Panc1 (cell line): ENCODE measurements at regions not wholly inside any gene's neighbourhood (a gene's known extent, or its start where the extent isn't known, plus 50 kb on each side); places are given as distances from the start of the nearest gene placed in this dataset.

ENCODE experiments used
- ATAC-seq: fragments of 200-7000 bp; cut with Tn5 transposase; 2 replicates; pipeline ENCODE4 v1.9.1; 2020; ENCODE audit warnings: mild to moderate bottlenecking, moderate library complexity
- BruUV-seq: library from RNA; stranded (reverse); fragments of 400-500 nt; replicated peaks from 2 replicates; lab custom pipeline; 2021; lab: Mats Ljungman, UMichigan
- CTCF ChIA-PET: fragments of 300-600 bp; sonication (Branson Sonifier 250); formaldehyde crosslinking; loops from one replicate; lab custom pipeline; 2022; ENCODE audit warnings: antibody characterized with exemption; lab: Charles Lee
- POLR2A ChIA-PET: fragments of 300-600 bp; sonication (Branson Sonifier 250); formaldehyde crosslinking; loops from one replicate; lab custom pipeline; 2022; ENCODE audit warnings: antibody characterized with exemption; lab: Charles Lee
- DNase-seq: peaks from one replicate; pipeline ENCODE4 v3.0.0-alpha.2; 2010; ENCODE audit warnings: low read depth, low spot score
- H3K27ac ChIP-seq: 2 replicates; pipeline ENCODE4 v1.5.1; 2011; ENCODE audit warnings: mild to moderate bottlenecking, low read length, inconsistent platforms
- H3K27me3 ChIP-seq: fragments of 200-500 bp; sonication (Bioruptor generic); 2 replicates; pipeline ENCODE4 v1.6.0; 2014; ENCODE audit warnings: low read length, inconsistent platforms; ENCODE audit not compliant: control insufficient read depth, insufficient read depth
- H3K36me3 ChIP-seq: fragments of 200-500 bp; sonication (Bioruptor generic); 2 replicates; pipeline ENCODE4 v1.5.1; 2014; ENCODE audit warnings: inconsistent platforms, mild to moderate bottlenecking, low read length, moderate library complexity; ENCODE audit not compliant: control insufficient read depth, insufficient read depth
- H3K4me1 ChIP-seq: 2 replicates; pipeline ENCODE4 v1.5.1; 2011; ENCODE audit warnings: inconsistent platforms, mild to moderate bottlenecking, low read length, moderate library complexity; ENCODE audit not compliant: control insufficient read depth, insufficient read depth
- H3K4me3 ChIP-seq, 2 experiments: 2 replicates each; pipeline ENCODE4 v1.5.1; 2011 to 2012; ENCODE audit warnings: low read depth in 2 of 2, low read length in 2 of 2, mild to moderate bottlenecking in 2 of 2, inconsistent platforms in 1 of 2, moderate library complexity in 1 of 2
- H3K9me3 ChIP-seq: fragments of 200-500 bp; sonication (Bioruptor generic); 2 replicates; pipeline ENCODE4 v1.5.1; 2014; ENCODE audit warnings: low read depth, mild to moderate bottlenecking, inconsistent platforms, low read length, moderate library complexity; ENCODE audit not compliant: control insufficient read depth, insufficient read depth
- POLR2AphosphoS5 ChIP-seq: IDR thresholded peaks from 2 replicates; pipeline ENCODE4 v1.6.1; 2012; ENCODE audit warnings: mild to moderate bottlenecking, low read depth, low read length, moderate library complexity
- SIN3A ChIP-seq: IDR thresholded peaks from 2 replicates; pipeline ENCODE4 v1.6.1; 2012; ENCODE audit warnings: low read depth, mild to moderate bottlenecking, low read length, moderate library complexity, borderline replicate concordance; ENCODE audit not compliant: insufficient read depth
- TCF7L2 ChIP-seq: IDR thresholded peaks from 2 replicates; pipeline ENCODE4 v1.6.1; 2011; ENCODE audit warnings: mild to moderate bottlenecking, low read depth, low read length, inconsistent platforms
- in situ Hi-C: cut with HindIII; loops from 2 replicates; pipeline ENCODE4 v1.10.0; 2016; ENCODE audit warnings: low sequenced_read_pairs, low pct_unique_long_range_greater_than_20kb
- intact Hi-C: fragments of 100-400 bp; cut with micrococcal nuclease; formaldehyde crosslinking; loops from one replicate; pipeline ENCODE4 v1.10.0; 2022; ENCODE audit not compliant: unreplicated experiment
- TF ChIP-seq, protein P1 (sequence below), 2 experiments: IDR thresholded peaks; 2 replicates each; pipeline ENCODE4 v1.6.1; 2011 to 2012; ENCODE audit warnings: low read depth in 2 of 2, control low read depth in 1 of 2, low read length in 1 of 2, mild to moderate bottlenecking in 1 of 2, moderate library complexity in 1 of 2; ENCODE audit not compliant: insufficient read depth in 1 of 2
- TF ChIP-seq, protein P2 (sequence below): fragments of 450-650 bp; IDR thresholded peaks from 2 replicates; pipeline ENCODE4 v1.5.1; 2017; ENCODE audit warnings: mild to moderate bottlenecking

DNA sequence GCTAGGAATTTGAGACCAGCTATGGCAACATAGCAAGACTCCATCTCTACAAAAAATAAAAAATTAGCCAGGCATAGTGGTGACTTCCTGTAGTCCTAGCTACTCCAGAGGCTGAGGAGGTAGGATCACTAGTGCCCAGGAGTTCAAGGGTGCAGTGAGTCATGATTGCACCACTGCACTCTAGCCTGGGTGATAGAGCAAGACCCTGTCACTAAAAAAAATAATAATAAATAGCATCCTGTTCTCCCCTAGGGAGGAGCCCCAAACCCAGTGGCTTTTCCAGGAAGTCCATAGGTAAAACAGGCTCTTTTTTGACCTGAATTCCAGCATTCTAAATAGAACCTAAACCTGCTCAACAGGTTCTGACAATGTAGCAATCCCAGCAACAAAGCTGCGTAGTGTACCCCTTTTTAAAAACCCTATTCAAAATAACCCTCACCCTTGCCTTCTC lies 192.0 kb downstream of the ALDH8A1 start:
- ChIA-PET CTCF (no interaction called here), POLR2A (no interaction called here)
- DNase-seq (no peak), ATAC-seq (no peak)
- Histone ChIP-seq H3K27me3 (no peaks in the 10 kb centered on the region), H3K4me3 (no peak overlapping the region), H3K9me3 (no peaks in the 10 kb centered on the region), H3K4me1 (no peaks in the 10 kb centered on the region), H3K36me3 (no peaks in the 10 kb centered on the region), H3K27ac (no peak overlapping the region)
- intact Hi-C loops = no loop called here
- in situ Hi-C loops = no loop called here
- no TSS peak for BruUV-seq
- TF ChIP-seq TCF7L2 (no peak), SIN3A (no peak), POLR2AphosphoS5 (no peak)
- TF ChIP-seq, protein P1, sequence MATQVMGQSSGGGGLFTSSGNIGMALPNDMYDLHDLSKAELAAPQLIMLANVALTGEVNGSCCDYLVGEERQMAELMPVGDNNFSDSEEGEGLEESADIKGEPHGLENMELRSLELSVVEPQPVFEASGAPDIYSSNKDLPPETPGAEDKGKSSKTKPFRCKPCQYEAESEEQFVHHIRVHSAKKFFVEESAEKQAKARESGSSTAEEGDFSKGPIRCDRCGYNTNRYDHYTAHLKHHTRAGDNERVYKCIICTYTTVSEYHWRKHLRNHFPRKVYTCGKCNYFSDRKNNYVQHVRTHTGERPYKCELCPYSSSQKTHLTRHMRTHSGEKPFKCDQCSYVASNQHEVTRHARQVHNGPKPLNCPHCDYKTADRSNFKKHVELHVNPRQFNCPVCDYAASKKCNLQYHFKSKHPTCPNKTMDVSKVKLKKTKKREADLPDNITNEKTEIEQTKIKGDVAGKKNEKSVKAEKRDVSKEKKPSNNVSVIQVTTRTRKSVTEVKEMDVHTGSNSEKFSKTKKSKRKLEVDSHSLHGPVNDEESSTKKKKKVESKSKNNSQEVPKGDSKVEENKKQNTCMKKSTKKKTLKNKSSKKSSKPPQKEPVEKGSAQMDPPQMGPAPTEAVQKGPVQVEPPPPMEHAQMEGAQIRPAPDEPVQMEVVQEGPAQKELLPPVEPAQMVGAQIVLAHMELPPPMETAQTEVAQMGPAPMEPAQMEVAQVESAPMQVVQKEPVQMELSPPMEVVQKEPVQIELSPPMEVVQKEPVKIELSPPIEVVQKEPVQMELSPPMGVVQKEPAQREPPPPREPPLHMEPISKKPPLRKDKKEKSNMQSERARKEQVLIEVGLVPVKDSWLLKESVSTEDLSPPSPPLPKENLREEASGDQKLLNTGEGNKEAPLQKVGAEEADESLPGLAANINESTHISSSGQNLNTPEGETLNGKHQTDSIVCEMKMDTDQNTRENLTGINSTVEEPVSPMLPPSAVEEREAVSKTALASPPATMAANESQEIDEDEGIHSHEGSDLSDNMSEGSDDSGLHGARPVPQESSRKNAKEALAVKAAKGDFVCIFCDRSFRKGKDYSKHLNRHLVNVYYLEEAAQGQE (IDR thresholded peaks at IDR 0.05; ENCODE audit: insufficient read depth in 1 of 2, low read depth in 2 of 2, low read length in 1 of 2) = no peak
- TF ChIP-seq, protein P2, sequence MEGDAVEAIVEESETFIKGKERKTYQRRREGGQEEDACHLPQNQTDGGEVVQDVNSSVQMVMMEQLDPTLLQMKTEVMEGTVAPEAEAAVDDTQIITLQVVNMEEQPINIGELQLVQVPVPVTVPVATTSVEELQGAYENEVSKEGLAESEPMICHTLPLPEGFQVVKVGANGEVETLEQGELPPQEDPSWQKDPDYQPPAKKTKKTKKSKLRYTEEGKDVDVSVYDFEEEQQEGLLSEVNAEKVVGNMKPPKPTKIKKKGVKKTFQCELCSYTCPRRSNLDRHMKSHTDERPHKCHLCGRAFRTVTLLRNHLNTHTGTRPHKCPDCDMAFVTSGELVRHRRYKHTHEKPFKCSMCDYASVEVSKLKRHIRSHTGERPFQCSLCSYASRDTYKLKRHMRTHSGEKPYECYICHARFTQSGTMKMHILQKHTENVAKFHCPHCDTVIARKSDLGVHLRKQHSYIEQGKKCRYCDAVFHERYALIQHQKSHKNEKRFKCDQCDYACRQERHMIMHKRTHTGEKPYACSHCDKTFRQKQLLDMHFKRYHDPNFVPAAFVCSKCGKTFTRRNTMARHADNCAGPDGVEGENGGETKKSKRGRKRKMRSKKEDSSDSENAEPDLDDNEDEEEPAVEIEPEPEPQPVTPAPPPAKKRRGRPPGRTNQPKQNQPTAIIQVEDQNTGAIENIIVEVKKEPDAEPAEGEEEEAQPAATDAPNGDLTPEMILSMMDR = no peak

DNA sequence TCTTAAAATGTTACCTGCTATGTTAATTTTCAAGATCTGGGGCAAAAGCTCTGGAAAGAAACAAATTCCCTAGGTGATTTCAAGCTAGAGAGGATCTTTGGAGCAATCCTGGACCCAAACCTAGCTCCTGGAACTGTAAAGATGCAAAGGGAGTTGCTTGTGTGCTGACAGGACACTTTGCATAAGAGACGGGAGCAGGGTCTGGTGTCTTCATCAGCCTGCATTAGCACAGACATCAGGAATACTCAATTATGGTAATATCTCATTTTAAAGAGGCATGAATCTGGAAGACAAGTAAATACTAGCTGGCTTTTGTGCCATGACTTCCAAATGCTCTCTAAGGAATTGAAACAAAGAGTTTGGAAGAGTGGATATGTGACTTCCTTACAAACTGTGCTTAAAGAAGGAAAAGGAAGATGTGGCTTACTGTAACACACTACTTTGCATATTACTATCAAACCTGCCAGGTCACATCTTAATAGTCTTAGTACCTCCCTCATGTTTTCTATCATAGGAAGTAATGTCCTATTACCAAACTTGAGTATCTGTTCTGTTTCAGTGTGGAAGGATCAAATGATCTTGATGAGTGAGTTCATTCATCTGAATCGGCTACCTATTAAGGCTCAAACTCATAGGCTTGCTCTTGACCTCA lies 193.4 kb downstream of the ALDH8A1 start:
- POLR2A ChIA-PET = interaction anchor here (0.7 kb wide), 1 partner anchor 66 kb away, joined by 4 read pairs; no protein-coding TSS in a partner anchor
- intact Hi-C loops = no loop called here
- BruUV-seq = no TSS peak

More for the DNA sequence above, 193.4 kb downstream of the ALDH8A1 start:
- no peak overlapping the region for H3K27ac ChIP-seq
- no peak overlapping the region for H3K4me3 ChIP-seq
- TF ChIP-seq, protein P1 (IDR thresholded peaks at IDR 0.05; ENCODE audit: insufficient read depth in 1 of 2, low read depth in 2 of 2, low read length in 1 of 2) = no peak
- no peak for TF ChIP-seq TCF7L2
- TF ChIP-seq, protein P2 = no peak
- no peak for TF ChIP-seq POLR2AphosphoS5
- TF ChIP-seq SIN3A = no peak
- no peaks in the 10 kb centered on the region for H3K9me3 ChIP-seq
- DNase-seq = no peak
- no peaks in the 10 kb centered on the region for H3K4me1 ChIP-seq
- H3K36me3 ChIP-seq = no peaks in the 10 kb centered on the region
- in situ Hi-C loops = no loop called here
- no peaks in the 10 kb centered on the region for H3K27me3 ChIP-seq
- CTCF ChIA-PET = no interaction called here
- ATAC-seq = no peak
